Natural killer cell (primary cell): ENCODE measurements at regions not wholly inside any gene's neighbourhood (a gene's known extent, or its start where the extent isn't known, plus 50 kb on each side); places are given as distances from the start of the nearest gene placed in this dataset.

Experiments
- ATAC-seq, 3 donors: fragments of 150-1000 bp in 2 of 3; fragments of 200-7000 bp in 1 of 3; cut with Tn5 transposase; 1 replicate in 1 of 3; 2 replicates in 2 of 3; pipeline ENCODE4 v1.10.0; 2021; ENCODE audit warnings: mild to moderate bottlenecking in 2 of 3, moderate library complexity in 2 of 3
- DNase-seq, 2 donors: peaks; one replicate each; pipeline versions ENCODE4 v3.0.0 to v3.0.0-alpha.2; 2013 to 2021; ENCODE audit warnings: mixed read lengths in 1 of 2
- H3K27ac ChIP-seq: one replicate; pipeline ENCODE4 v1.5.1; 2013; ENCODE audit warnings: mild to moderate bottlenecking, low read length
- H3K27me3 ChIP-seq: one replicate; pipeline ENCODE4 v1.6.1; 2013; ENCODE audit warnings: low read length; ENCODE audit not compliant: control insufficient read depth, insufficient read depth
- H3K36me3 ChIP-seq: one replicate; pipeline ENCODE4 v1.6.1; 2013; ENCODE audit warnings: low read length; ENCODE audit not compliant: control insufficient read depth, insufficient read depth
- H3K4me1 ChIP-seq: one replicate; pipeline ENCODE4 v1.6.1; 2013; ENCODE audit warnings: low read length; ENCODE audit not compliant: control insufficient read depth, insufficient read depth
- H3K4me3 ChIP-seq: one replicate; pipeline ENCODE4 v1.5.1; 2013; ENCODE audit warnings: low read length
- H3K9me3 ChIP-seq: one replicate; pipeline ENCODE4 v1.6.1; 2013; ENCODE audit warnings: low read length; ENCODE audit not compliant: control insufficient read depth, insufficient read depth
- H3K27ac Mint-ChIP-seq, 2 donors: one replicate each; pipeline ENCODE4 v1.8.0; 2022; ENCODE audit warnings: mild to moderate bottlenecking in 2 of 2, mixed read lengths in 2 of 2, moderate library complexity in 1 of 2
- H3K27me3 Mint-ChIP-seq, 2 donors: one replicate each; pipeline ENCODE4 v1.8.0; 2022; ENCODE audit warnings: low read depth in 2 of 2, mixed read lengths in 2 of 2
- H3K36me3 Mint-ChIP-seq: one replicate; pipeline ENCODE4 v1.8.0; 2022; ENCODE audit warnings: mixed read lengths
- H3K4me1 Mint-ChIP-seq, 2 donors: one replicate each; pipeline ENCODE4 v1.8.0; 2022; ENCODE audit warnings: mixed read lengths in 2 of 2
- H3K4me3 Mint-ChIP-seq: one replicate; pipeline ENCODE4 v1.8.0; 2022; ENCODE audit warnings: mild to moderate bottlenecking, moderate library complexity, mixed read lengths
- H3K9me3 Mint-ChIP-seq, 2 donors: one replicate each; pipeline ENCODE4 v1.8.0; 2022; ENCODE audit warnings: mixed read lengths in 2 of 2
- WGBS: methylation state at CpG from one replicate; pipeline ENCODE4 v1.1.7; 2013; ENCODE audit warnings: missing lambda C conversion rate; ENCODE audit not compliant: insufficient coverage; 5-methylcytosine and 5-hydroxymethylcytosine counted together
- intact Hi-C: fragments of 100-400 bp; cut with micrococcal nuclease; formaldehyde crosslinking; loops from one replicate; pipeline ENCODE4 v1.14.2; 2022
- TF ChIP-seq, protein P1 (sequence below): fragments of 200-600 bp; IDR thresholded peaks from one replicate; pipeline ENCODE4 v1.8.0; 2022; ENCODE audit warnings: antibody characterized with exemption

- DNase-seq (no peak), ATAC-seq (no peak)
- no peaks in the 10 kb centered on the region for H3K36me3 Mint-ChIP-seq
- H3K9me3 Mint-ChIP-seq, result peaks cover 9% of the 10 kb centered on the region in 2 donors
- intact Hi-C loops, result no loop called here
- Histone ChIP-seq H3K4me3 (no peak overlapping the region), H3K36me3 (no peaks in the 10 kb centered on the region), H3K4me1 (no peaks in the 10 kb centered on the region), H3K27ac (no peak overlapping the region), H3K27me3 (no peaks in the 10 kb centered on the region), H3K9me3 (no peaks in the 10 kb centered on the region)
- no peaks in the 10 kb centered on the region for H3K4me1 Mint-ChIP-seq
- no peak overlapping the region for H3K27ac Mint-ChIP-seq
- no peaks in the 10 kb centered on the region for H3K27me3 Mint-ChIP-seq
- WGBS, result 94% methylated on average over 2 of the region's 2 CpGs
- TF ChIP-seq, protein P1, sequence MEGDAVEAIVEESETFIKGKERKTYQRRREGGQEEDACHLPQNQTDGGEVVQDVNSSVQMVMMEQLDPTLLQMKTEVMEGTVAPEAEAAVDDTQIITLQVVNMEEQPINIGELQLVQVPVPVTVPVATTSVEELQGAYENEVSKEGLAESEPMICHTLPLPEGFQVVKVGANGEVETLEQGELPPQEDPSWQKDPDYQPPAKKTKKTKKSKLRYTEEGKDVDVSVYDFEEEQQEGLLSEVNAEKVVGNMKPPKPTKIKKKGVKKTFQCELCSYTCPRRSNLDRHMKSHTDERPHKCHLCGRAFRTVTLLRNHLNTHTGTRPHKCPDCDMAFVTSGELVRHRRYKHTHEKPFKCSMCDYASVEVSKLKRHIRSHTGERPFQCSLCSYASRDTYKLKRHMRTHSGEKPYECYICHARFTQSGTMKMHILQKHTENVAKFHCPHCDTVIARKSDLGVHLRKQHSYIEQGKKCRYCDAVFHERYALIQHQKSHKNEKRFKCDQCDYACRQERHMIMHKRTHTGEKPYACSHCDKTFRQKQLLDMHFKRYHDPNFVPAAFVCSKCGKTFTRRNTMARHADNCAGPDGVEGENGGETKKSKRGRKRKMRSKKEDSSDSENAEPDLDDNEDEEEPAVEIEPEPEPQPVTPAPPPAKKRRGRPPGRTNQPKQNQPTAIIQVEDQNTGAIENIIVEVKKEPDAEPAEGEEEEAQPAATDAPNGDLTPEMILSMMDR, result no peak
- H3K4me3 Mint-ChIP-seq, result no peak overlapping the region
These were observed 194.5 kb upstream of the GALNT17 start for GRCh38 chr7:70937424-70937823.

- no peak overlapping the region for H3K27ac ChIP-seq
- H3K36me3 ChIP-seq, result no peaks in the 10 kb centered on the region
- peaks cover 10 to 15% of the 10 kb centered on the region in 2 donors for H3K9me3 Mint-ChIP-seq
- no peak for DNase-seq
- H3K9me3 ChIP-seq, result no peaks in the 10 kb centered on the region
- H3K4me1 Mint-ChIP-seq, result no peaks in the 10 kb centered on the region
- no peaks in the 10 kb centered on the region for H3K27me3 Mint-ChIP-seq
- no peak overlapping the region for H3K27ac Mint-ChIP-seq
- H3K36me3 Mint-ChIP-seq, result no peaks in the 10 kb centered on the region
- TF ChIP-seq, protein P1, result no peak
- no peaks in the 10 kb centered on the region for H3K27me3 ChIP-seq
- H3K4me1 ChIP-seq, result no peaks in the 10 kb centered on the region
- intact Hi-C loops, result no loop called here
- ATAC-seq, result no peak
- WGBS, result 93% methylated on average over 2 of the region's 2 CpGs
- H3K4me3 Mint-ChIP-seq, result no peak overlapping the region
- no peak overlapping the region for H3K4me3 ChIP-seq
These were observed 191.3 kb upstream of the GALNT17 start for GRCh38 chr7:70940597-70940996.

DNA sequence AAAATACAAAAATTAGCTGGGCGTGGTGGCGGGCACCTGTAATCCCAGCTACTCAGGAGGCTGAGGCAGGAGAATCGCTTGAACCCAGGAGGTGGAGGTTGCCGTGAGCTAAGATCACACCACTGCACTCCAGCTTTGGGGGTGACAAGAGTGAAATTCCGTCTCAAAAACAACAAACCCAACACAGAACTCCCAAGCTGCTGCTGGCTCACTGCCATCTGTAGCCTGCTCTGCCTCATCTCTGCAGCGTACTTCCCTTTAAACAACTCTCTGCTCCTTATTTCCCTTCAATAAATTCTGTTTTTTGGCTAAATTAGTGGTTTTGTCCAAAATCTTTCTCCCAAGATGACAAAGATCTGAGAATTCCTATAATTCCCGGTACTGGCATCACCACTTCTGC, 189.2 kb upstream of the GALNT17 start:
- 88% methylated on average over 7 of the region's 7 CpGs for WGBS
- no peak overlapping the region for H3K27ac ChIP-seq
- intact Hi-C loops, result no loop called here
- DNase-seq, result no peak
- TF ChIP-seq, protein P1, result no peak
- no peak for ATAC-seq
- Mint-ChIP-seq H3K36me3 (no peaks in the 10 kb centered on the region), H3K9me3 (peaks cover 5 to 11% of the 10 kb centered on the region in 2 donors), H3K4me1 (no peaks in the 10 kb centered on the region), H3K27me3 (no peaks in the 10 kb centered on the region), H3K4me3 (no peak overlapping the region), H3K27ac (no peak overlapping the region)
- H3K27me3 ChIP-seq, result no peaks in the 10 kb centered on the region
- H3K36me3 ChIP-seq, result no peaks in the 10 kb centered on the region
- H3K9me3 ChIP-seq, result no peaks in the 10 kb centered on the region
- no peaks in the 10 kb centered on the region for H3K4me1 ChIP-seq
- no peak overlapping the region for H3K4me3 ChIP-seq

GRCh38 chr7:70944516-70944915, 187.4 kb upstream of the GALNT17 start:
- Histone ChIP-seq H3K9me3 (no peaks in the 10 kb centered on the region), H3K27ac (no peak overlapping the region), H3K4me1 (no peaks in the 10 kb centered on the region), H3K4me3 (no peak overlapping the region), H3K27me3 (no peaks in the 10 kb centered on the region), H3K36me3 (no peaks in the 10 kb centered on the region)
- Mint-ChIP-seq H3K9me3 (peaks cover 5 to 14% of the 10 kb centered on the region in 2 donors), H3K27me3 (no peaks in the 10 kb centered on the region), H3K27ac (no peak overlapping the region), H3K36me3 (no peaks in the 10 kb centered on the region), H3K4me3 (no peak overlapping the region), H3K4me1 (no peaks in the 10 kb centered on the region)
- intact Hi-C loops, result no loop called here
- WGBS, result 70% methylated on average over 4 of the region's 4 CpGs
- DNase-seq (no peak), ATAC-seq (no peak)
- TF ChIP-seq, protein P1, result no peak
